GM12878 (cell line): ENCODE measurements at regions not wholly inside any gene's neighbourhood (a gene's known extent, or its start where the extent isn't known, plus 50 kb on each side); places are given as distances from the start of the nearest gene placed in this dataset.

Source experiments
- ATAC-seq: fragments of 200-7000 bp; cut with Tn5 transposase; 3 replicates; pipeline ENCODE4 v1.9.1; 2020; ENCODE audit warnings: mild to moderate bottlenecking, moderate library complexity
- BruUV-seq: library from RNA; stranded (reverse); fragments of 400-500 nt; replicated peaks from 2 replicates; lab custom pipeline; 2021; lab: Mats Ljungman, UMichigan
- CTCF ChIA-PET: fragments of 300-600 bp; sonication (Branson Sonifier 250); formaldehyde crosslinking; extraction: SDS; loops from one replicate; lab custom pipeline; 2021; ENCODE audit warnings: inconsistent platforms; lab: Yijun Ruan, JAX
- POLR2A ChIA-PET: fragments of 350-600 bp; formaldehyde crosslinking; extraction: SDS; loops from one replicate; lab custom pipeline; 2021; ENCODE audit warnings: inconsistent platforms; lab: Charles Lee
- RAD21 ChIA-PET: fragments of 300-600 bp; sonication (Branson Sonifier 250); formaldehyde crosslinking; loops from one replicate; lab custom pipeline; 2023; ENCODE audit warnings: antibody characterized with exemption; ENCODE audit not compliant: unreplicated experiment; lab: Charles Lee
- SMC1A ChIA-PET: fragments of 300-600 bp; sonication (Branson Sonifier 250); formaldehyde crosslinking; loops from one replicate; lab custom pipeline; 2023; ENCODE audit not compliant: unreplicated experiment, uncharacterized antibody; lab: Charles Lee
- DNase-seq: peaks from one replicate; pipeline ENCODE4 v3.0.0-alpha.2; 2011; ENCODE audit warnings: low read depth, low spot score
- FAIRE-seq: peaks from 3 replicates; lab custom pipeline; 2011; peaks lifted over from hg19 to GRCh38; lab: Jason Lieb, UNC
- H2AFZ ChIP-seq: 2 replicates; pipeline ENCODE4 v1.6.0; 2011; ENCODE audit warnings: low read depth, low read length, control low read depth; ENCODE audit not compliant: control insufficient read depth
- H3K27ac ChIP-seq: 2 replicates; pipeline ENCODE4 v1.5.1; 2011; ENCODE audit warnings: control low read depth; ENCODE audit not compliant: control insufficient read depth, insufficient read depth
- H3K27me3 ChIP-seq, 2 experiments: replicated peaks in 1 of 2; 2 replicates each; pipeline versions ENCODE4 v1.6.0 to v1.6.1; 2011; ENCODE audit warnings: low read length in 1 of 2; ENCODE audit not compliant: control insufficient read depth in 2 of 2, insufficient read depth in 2 of 2
- H3K36me3 ChIP-seq, 2 experiments: 2 replicates each; pipeline ENCODE4 v1.5.1; 2011; ENCODE audit warnings: low read length in 1 of 2; ENCODE audit not compliant: control insufficient read depth in 2 of 2, insufficient read depth in 2 of 2
- H3K4me1 ChIP-seq: 2 replicates; pipeline ENCODE4 v1.6.1; 2011; ENCODE audit warnings: mild to moderate bottlenecking, low read length, moderate library complexity, mixed read lengths; ENCODE audit not compliant: control insufficient read depth, insufficient read depth
- H3K4me2 ChIP-seq: 2 replicates; pipeline ENCODE4 v1.6.0; 2011; ENCODE audit warnings: control low read depth; ENCODE audit not compliant: control insufficient read depth, insufficient read depth
- H3K4me3 ChIP-seq: fragments of 200-600 bp; sonication (generic); 2 replicates; pipeline ENCODE4 v1.5.1; 2016
- H3K79me2 ChIP-seq: 2 replicates; pipeline ENCODE4 v1.6.0; 2011; ENCODE audit warnings: low read length; ENCODE audit not compliant: control insufficient read depth, insufficient read depth
- H3K9ac ChIP-seq: 2 replicates; pipeline ENCODE4 v1.8.0; 2011; ENCODE audit warnings: low read length, control low read depth, mixed read lengths; ENCODE audit not compliant: control insufficient read depth, insufficient read depth
- H3K9me3 ChIP-seq: replicated peaks from 3 replicates; pipeline ENCODE4 v1.5.1; 2011; ENCODE audit warnings: mild to moderate bottlenecking, low read length; ENCODE audit not compliant: control insufficient read depth, insufficient read depth
- H4K20me1 ChIP-seq: 2 replicates; pipeline ENCODE4 v1.6.0; 2011; ENCODE audit not compliant: control insufficient read depth, insufficient read depth
- EED ChIP-seq: sonication (generic); IDR thresholded peaks from 2 replicates; pipeline ENCODE4 v1.6.1; 2016; ENCODE audit warnings: antibody characterized with exemption, low read depth
- HDAC6 ChIP-seq: fragments of 200-600 bp; sonication (generic); IDR thresholded peaks from one replicate; pipeline ENCODE4 v1.8.0; 2017; ENCODE audit warnings: antibody characterized with exemption; ENCODE audit not compliant: unreplicated experiment
- RAD21 ChIP-seq: IDR thresholded peaks from 2 replicates; pipeline ENCODE4 v1.6.1; 2011; ENCODE audit warnings: mild to moderate bottlenecking, low read depth, low read length, moderate library complexity; ENCODE audit not compliant: insufficient read depth
- RFX5 ChIP-seq: IDR thresholded peaks from 2 replicates; pipeline ENCODE4 v1.6.1; 2011; ENCODE audit warnings: low read depth, low read length, improper control_type of control experiment
- ZNF217 ChIP-seq: fragments of 450-650 bp; IDR thresholded peaks from 2 replicates; pipeline ENCODE4 v1.6.1; 2017; ENCODE audit warnings: antibody characterized with exemption, mild to moderate bottlenecking
- WGBS: methylation state at CpG from one replicate; pipeline ENCODE4 v1.1.6; 2016; ENCODE audit warnings: low lambda C conversion rate; ENCODE audit not compliant: insufficient replicate concordance, insufficient coverage; ENCODE audit errors: missing lambda C conversion rate; 5-methylcytosine and 5-hydroxymethylcytosine counted together
- in situ Hi-C: fragments of 300-500 bp; cut with MboI; formaldehyde crosslinking; loops from 9 replicates; pipeline ENCODE4 v1.14.3; 2018; ENCODE audit warnings: mixed read lengths
- intact Hi-C: fragments of 100-400 bp; cut with micrococcal nuclease; formaldehyde crosslinking; loops from one replicate; pipeline ENCODE4 v1.14.2; 2022; ENCODE audit not compliant: unreplicated experiment
- TF ChIP-seq, protein P1 (sequence below): fragments of 150-350 bp; IDR thresholded peaks from 2 replicates; pipeline ENCODE4 v1.6.1; 2014; ENCODE audit warnings: mild to moderate bottlenecking, low read depth, low read length
- TF ChIP-seq, protein P2 (sequence below): fragments of 450-650 bp; IDR thresholded peaks from 2 replicates; pipeline ENCODE4 v1.6.1; 2017; ENCODE audit warnings: borderline replicate concordance
- TF ChIP-seq, protein P3 (sequence below): IDR thresholded peaks from 2 replicates; pipeline ENCODE4 v1.6.1; 2012; ENCODE audit warnings: low read depth, low read length, improper control_type of control experiment

- DNase-seq (no peak), ATAC-seq (no peak), FAIRE-seq (no peak)
- RAD21 ChIA-PET = no interaction called here
- H2AFZ ChIP-seq = no peak overlapping the region
- no TSS peak for BruUV-seq
- no peak overlapping the region for H3K27ac ChIP-seq
- in situ Hi-C loops (no loop called here), intact Hi-C loops (no loop called here)
- TF ChIP-seq, protein P1, sequence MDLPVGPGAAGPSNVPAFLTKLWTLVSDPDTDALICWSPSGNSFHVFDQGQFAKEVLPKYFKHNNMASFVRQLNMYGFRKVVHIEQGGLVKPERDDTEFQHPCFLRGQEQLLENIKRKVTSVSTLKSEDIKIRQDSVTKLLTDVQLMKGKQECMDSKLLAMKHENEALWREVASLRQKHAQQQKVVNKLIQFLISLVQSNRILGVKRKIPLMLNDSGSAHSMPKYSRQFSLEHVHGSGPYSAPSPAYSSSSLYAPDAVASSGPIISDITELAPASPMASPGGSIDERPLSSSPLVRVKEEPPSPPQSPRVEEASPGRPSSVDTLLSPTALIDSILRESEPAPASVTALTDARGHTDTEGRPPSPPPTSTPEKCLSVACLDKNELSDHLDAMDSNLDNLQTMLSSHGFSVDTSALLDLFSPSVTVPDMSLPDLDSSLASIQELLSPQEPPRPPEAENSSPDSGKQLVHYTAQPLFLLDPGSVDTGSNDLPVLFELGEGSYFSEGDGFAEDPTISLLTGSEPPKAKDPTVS = no peak
- TF ChIP-seq, protein P2, sequence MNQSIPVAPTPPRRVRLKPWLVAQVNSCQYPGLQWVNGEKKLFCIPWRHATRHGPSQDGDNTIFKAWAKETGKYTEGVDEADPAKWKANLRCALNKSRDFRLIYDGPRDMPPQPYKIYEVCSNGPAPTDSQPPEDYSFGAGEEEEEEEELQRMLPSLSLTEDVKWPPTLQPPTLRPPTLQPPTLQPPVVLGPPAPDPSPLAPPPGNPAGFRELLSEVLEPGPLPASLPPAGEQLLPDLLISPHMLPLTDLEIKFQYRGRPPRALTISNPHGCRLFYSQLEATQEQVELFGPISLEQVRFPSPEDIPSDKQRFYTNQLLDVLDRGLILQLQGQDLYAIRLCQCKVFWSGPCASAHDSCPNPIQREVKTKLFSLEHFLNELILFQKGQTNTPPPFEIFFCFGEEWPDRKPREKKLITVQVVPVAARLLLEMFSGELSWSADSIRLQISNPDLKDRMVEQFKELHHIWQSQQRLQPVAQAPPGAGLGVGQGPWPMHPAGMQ = no peak
- TF ChIP-seq RFX5 (no peak), ZNF217 (no peak), EED (no peak), RAD21 (no peak), HDAC6 (no peak)
- TF ChIP-seq, protein P3, sequence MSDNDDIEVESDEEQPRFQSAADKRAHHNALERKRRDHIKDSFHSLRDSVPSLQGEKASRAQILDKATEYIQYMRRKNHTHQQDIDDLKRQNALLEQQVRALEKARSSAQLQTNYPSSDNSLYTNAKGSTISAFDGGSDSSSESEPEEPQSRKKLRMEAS = no peak
- H3K4me1 ChIP-seq = no peaks in the 10 kb centered on the region
- no peaks in the 10 kb centered on the region for H3K9me3 ChIP-seq
- no peaks in the 10 kb centered on the region for H3K27me3 ChIP-seq
- SMC1A ChIA-PET = no interaction called here
- H3K4me2 ChIP-seq = no peak overlapping the region
- CTCF ChIA-PET = no interaction called here
- H3K4me3 ChIP-seq = no peak overlapping the region
- no peaks in the 10 kb centered on the region for H3K79me2 ChIP-seq
- WGBS = 30% methylated on average over 3 of the region's 3 CpGs
- POLR2A ChIA-PET = no interaction called here
- no peaks in the 10 kb centered on the region for H4K20me1 ChIP-seq
- H3K36me3 ChIP-seq = no peaks in the 10 kb centered on the region
- H3K9ac ChIP-seq = no peak overlapping the region
Measured at GRCh38 chr18:993560-993959, 88.9 kb downstream of the ADCYAP1 start.
